Activated T-helper 17 cell treated with anti-CD3 and anti-CD28 coated beads, Interleukin-2, amount 50 U/mL, for 72 hours (primary cell): ENCODE measurements at regions not wholly inside any gene's neighbourhood (a gene's known extent, or its start where the extent isn't known, plus 50 kb on each side); places are given as distances from the start of the nearest gene placed in this dataset.

Experiments
- ATAC-seq: fragments of 150-1000 bp; cut with Tn5 transposase; replicated peaks from 2 replicates; pipeline ENCODE4 v1.10.0; 2021; ENCODE audit warnings: mild to moderate bottlenecking, moderate library complexity
- H3K27ac Mint-ChIP-seq: one replicate; pipeline ENCODE4 v1.8.0; 2022; ENCODE audit warnings: mixed read lengths
- H3K27me3 Mint-ChIP-seq: one replicate; pipeline ENCODE4 v1.8.0; 2022; ENCODE audit warnings: mixed read lengths
- H3K36me3 Mint-ChIP-seq: one replicate; pipeline ENCODE4 v1.8.0; 2022; ENCODE audit warnings: low read depth, mild to moderate bottlenecking, mixed read lengths
- H3K4me1 Mint-ChIP-seq: one replicate; pipeline ENCODE4 v1.8.0; 2022; ENCODE audit warnings: mixed read lengths
- H3K4me3 Mint-ChIP-seq: one replicate; pipeline ENCODE4 v1.8.0; 2022; ENCODE audit warnings: mild to moderate bottlenecking, mixed read lengths
- H3K9me3 Mint-ChIP-seq: one replicate; pipeline ENCODE4 v1.8.0; 2022; ENCODE audit warnings: mixed read lengths

GRCh38 chr20:39268491-39268951, 306.4 kb downstream of the DHX35 start:
- no peak overlapping the region for H3K27ac Mint-ChIP-seq
- no peak for ATAC-seq
- H3K4me3 Mint-ChIP-seq = no peak overlapping the region
- H3K36me3 Mint-ChIP-seq = no peaks in the 10 kb centered on the region
- H3K4me1 Mint-ChIP-seq = no peaks in the 10 kb centered on the region
- no peaks in the 10 kb centered on the region for H3K27me3 Mint-ChIP-seq
- no peaks in the 10 kb centered on the region for H3K9me3 Mint-ChIP-seq

GRCh38 chr20:39266989-39267388, 304.8 kb downstream of the DHX35 start:
- no peak for ATAC-seq
- H3K9me3 Mint-ChIP-seq = no peaks in the 10 kb centered on the region
- H3K4me1 Mint-ChIP-seq = no peaks in the 10 kb centered on the region
- H3K4me3 Mint-ChIP-seq = no peak overlapping the region
- peaks cover 3% of the 10 kb centered on the region for H3K27me3 Mint-ChIP-seq
- H3K27ac Mint-ChIP-seq = no peak overlapping the region
- H3K36me3 Mint-ChIP-seq = no peaks in the 10 kb centered on the region

- Mint-ChIP-seq H3K4me1 (no peaks in the 10 kb centered on the region), H3K4me3 (no peak overlapping the region), H3K27ac (no peak overlapping the region), H3K9me3 (no peaks in the 10 kb centered on the region), H3K27me3 (peaks cover 3% of the 10 kb centered on the region), H3K36me3 (no peaks in the 10 kb centered on the region)
- ATAC-seq = peak; percentile 80
Observed at GRCh38 chr20:39264506-39265172, 302.5 kb downstream of the DHX35 start.

- no peak for ATAC-seq
- Mint-ChIP-seq H3K36me3 (no peaks in the 10 kb centered on the region), H3K9me3 (no peaks in the 10 kb centered on the region), H3K4me1 (no peaks in the 10 kb centered on the region), H3K27ac (no peak overlapping the region), H3K27me3 (peaks cover 3% of the 10 kb centered on the region), H3K4me3 (no peak overlapping the region)
Observed at GRCh38 chr20:39263076-39263475, 300.9 kb downstream of the DHX35 start.

GRCh38 chr20:39259808-39260207, 297.7 kb downstream of the DHX35 start:
- Mint-ChIP-seq H3K9me3 (no peaks in the 10 kb centered on the region), H3K4me3 (no peak overlapping the region), H3K27ac (no peak overlapping the region), H3K4me1 (no peaks in the 10 kb centered on the region), H3K36me3 (no peaks in the 10 kb centered on the region), H3K27me3 (peaks cover 3% of the 10 kb centered on the region)
- ATAC-seq = no peak

- Mint-ChIP-seq H3K9me3 (no peaks in the 10 kb centered on the region), H3K4me1 (no peaks in the 10 kb centered on the region), H3K27ac (no peak overlapping the region), H3K27me3 (peaks cover 3% of the 10 kb centered on the region), H3K36me3 (no peaks in the 10 kb centered on the region), H3K4me3 (no peak overlapping the region)
- ATAC-seq = no peak
Observed at GRCh38 chr20:39259010-39259803, 297.1 kb downstream of the DHX35 start.

GRCh38 chr20:39258253-39258652, 296.1 kb downstream of the DHX35 start:
- Mint-ChIP-seq H3K4me1 (no peaks in the 10 kb centered on the region), H3K27me3 (peaks cover 1% of the 10 kb centered on the region), H3K36me3 (no peaks in the 10 kb centered on the region), H3K9me3 (no peaks in the 10 kb centered on the region), H3K27ac (no peak overlapping the region), H3K4me3 (no peak overlapping the region)
- no peak for ATAC-seq

GRCh38 chr20:39253051-39253755, 291.1 kb downstream of the DHX35 start:
- H3K36me3 Mint-ChIP-seq = no peaks in the 10 kb centered on the region
- H3K27ac Mint-ChIP-seq = no peak overlapping the region
- no peaks in the 10 kb centered on the region for H3K4me1 Mint-ChIP-seq
- no peaks in the 10 kb centered on the region for H3K27me3 Mint-ChIP-seq
- no peak overlapping the region for H3K4me3 Mint-ChIP-seq
- no peak for ATAC-seq
- no peaks in the 10 kb centered on the region for H3K9me3 Mint-ChIP-seq

GRCh38 chr20:39252035-39252434, 289.9 kb downstream of the DHX35 start:
- no peaks in the 10 kb centered on the region for H3K9me3 Mint-ChIP-seq
- ATAC-seq = no peak
- H3K36me3 Mint-ChIP-seq = no peaks in the 10 kb centered on the region
- no peaks in the 10 kb centered on the region for H3K27me3 Mint-ChIP-seq
- H3K4me3 Mint-ChIP-seq = no peak overlapping the region
- no peak overlapping the region for H3K27ac Mint-ChIP-seq
- H3K4me1 Mint-ChIP-seq = no peaks in the 10 kb centered on the region

GRCh38 chr20:39249798-39250197, 287.7 kb downstream of the DHX35 start:
- Mint-ChIP-seq H3K4me1 (peaks cover 7% of the 10 kb centered on the region), H3K27me3 (no peaks in the 10 kb centered on the region), H3K4me3 (no peak overlapping the region), H3K36me3 (no peaks in the 10 kb centered on the region), H3K27ac (no peak overlapping the region), H3K9me3 (no peaks in the 10 kb centered on the region)
- ATAC-seq = no peak

- no peak overlapping the region for H3K4me3 Mint-ChIP-seq
- no peaks in the 10 kb centered on the region for H3K27me3 Mint-ChIP-seq
- no peak for ATAC-seq
- no peak overlapping the region for H3K27ac Mint-ChIP-seq
- H3K36me3 Mint-ChIP-seq = no peaks in the 10 kb centered on the region
- H3K4me1 Mint-ChIP-seq = peaks cover 7% of the 10 kb centered on the region
- no peaks in the 10 kb centered on the region for H3K9me3 Mint-ChIP-seq
Observed at GRCh38 chr20:39248862-39249485, 286.8 kb downstream of the DHX35 start.

- H3K27me3 Mint-ChIP-seq = no peaks in the 10 kb centered on the region
- H3K4me1 Mint-ChIP-seq = peaks cover 7% of the 10 kb centered on the region
- H3K4me3 Mint-ChIP-seq = no peak overlapping the region
- no peaks in the 10 kb centered on the region for H3K36me3 Mint-ChIP-seq
- H3K9me3 Mint-ChIP-seq = peaks cover 1% of the 10 kb centered on the region
- no peak for ATAC-seq
- H3K27ac Mint-ChIP-seq = no peak overlapping the region
Observed at GRCh38 chr20:39248171-39248861, 286.2 kb downstream of the DHX35 start.

- Mint-ChIP-seq H3K36me3 (no peaks in the 10 kb centered on the region), H3K27ac (no peak overlapping the region), H3K9me3 (peaks cover 6% of the 10 kb centered on the region), H3K4me1 (peaks cover 7% of the 10 kb centered on the region), H3K4me3 (no peak overlapping the region), H3K27me3 (no peaks in the 10 kb centered on the region)
- no peak for ATAC-seq
Observed at GRCh38 chr20:39246436-39246835, 284.3 kb downstream of the DHX35 start.

GRCh38 chr20:39245685-39246311, 283.7 kb downstream of the DHX35 start:
- H3K27me3 Mint-ChIP-seq = no peaks in the 10 kb centered on the region
- peaks cover 6% of the 10 kb centered on the region for H3K9me3 Mint-ChIP-seq
- ATAC-seq = peak; percentile 16
- H3K4me1 Mint-ChIP-seq = peaks cover 7% of the 10 kb centered on the region
- H3K4me3 Mint-ChIP-seq = no peak overlapping the region
- no peak overlapping the region for H3K27ac Mint-ChIP-seq
- H3K36me3 Mint-ChIP-seq = no peaks in the 10 kb centered on the region
